Astrocyte of the spinal cord (primary cell): ENCODE measurements at regions not wholly inside any gene's neighbourhood (a gene's known extent, or its start where the extent isn't known, plus 50 kb on each side); places are given as distances from the start of the nearest gene placed in this dataset.
"Not testable (repeated sequence)": the region's sequence is repeated elsewhere in the genome, so short reads cannot be mapped to it uniquely, and the experiment has no call there.

Source experiments
- DNase-seq: peaks from one replicate; pipeline ENCODE4 v3.0.0; 2011; ENCODE audit warnings: low read depth, low spot score
- H3K4me3 ChIP-seq: 2 replicates; pipeline ENCODE4 v1.5.1; 2011; ENCODE audit warnings: low read depth, mild to moderate bottlenecking, low read length, moderate library complexity
- in situ Hi-C: cut with HindIII; loops from 2 replicates; pipeline ENCODE4 v1.10.0; 2017; ENCODE audit warnings: low sequenced_read_pairs
- TF ChIP-seq, protein P1 (sequence below): IDR thresholded peaks from 2 replicates; pipeline ENCODE4 v1.5.1; 2012; ENCODE audit warnings: low read depth, mild to moderate bottlenecking, low read length, inconsistent platforms

DNA sequence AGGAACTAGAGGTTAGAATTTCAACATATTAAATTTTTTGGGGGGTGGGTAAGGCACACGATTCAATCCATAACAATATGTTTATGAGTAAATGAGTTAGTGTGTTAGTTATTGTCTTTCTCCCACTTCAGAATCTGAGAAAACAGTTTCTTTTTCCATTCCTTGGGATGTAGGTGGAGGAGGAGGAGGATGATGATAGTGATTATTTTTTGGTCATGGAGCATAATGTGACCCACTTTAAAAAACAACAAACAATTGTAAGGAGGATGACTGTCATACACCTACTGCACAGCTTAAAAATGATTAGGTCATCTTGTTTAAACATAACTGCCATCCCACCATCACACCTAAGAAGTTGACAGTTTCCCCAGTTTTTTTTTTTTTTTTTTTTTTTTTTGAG is 148.7 kb downstream of the CDRT15L2 start:
- in situ Hi-C loops = no loop called here
- DNase-seq = no peak
- TF ChIP-seq, protein P1, sequence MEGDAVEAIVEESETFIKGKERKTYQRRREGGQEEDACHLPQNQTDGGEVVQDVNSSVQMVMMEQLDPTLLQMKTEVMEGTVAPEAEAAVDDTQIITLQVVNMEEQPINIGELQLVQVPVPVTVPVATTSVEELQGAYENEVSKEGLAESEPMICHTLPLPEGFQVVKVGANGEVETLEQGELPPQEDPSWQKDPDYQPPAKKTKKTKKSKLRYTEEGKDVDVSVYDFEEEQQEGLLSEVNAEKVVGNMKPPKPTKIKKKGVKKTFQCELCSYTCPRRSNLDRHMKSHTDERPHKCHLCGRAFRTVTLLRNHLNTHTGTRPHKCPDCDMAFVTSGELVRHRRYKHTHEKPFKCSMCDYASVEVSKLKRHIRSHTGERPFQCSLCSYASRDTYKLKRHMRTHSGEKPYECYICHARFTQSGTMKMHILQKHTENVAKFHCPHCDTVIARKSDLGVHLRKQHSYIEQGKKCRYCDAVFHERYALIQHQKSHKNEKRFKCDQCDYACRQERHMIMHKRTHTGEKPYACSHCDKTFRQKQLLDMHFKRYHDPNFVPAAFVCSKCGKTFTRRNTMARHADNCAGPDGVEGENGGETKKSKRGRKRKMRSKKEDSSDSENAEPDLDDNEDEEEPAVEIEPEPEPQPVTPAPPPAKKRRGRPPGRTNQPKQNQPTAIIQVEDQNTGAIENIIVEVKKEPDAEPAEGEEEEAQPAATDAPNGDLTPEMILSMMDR = no peak
- H3K4me3 ChIP-seq = no peak overlapping the region

DNA sequence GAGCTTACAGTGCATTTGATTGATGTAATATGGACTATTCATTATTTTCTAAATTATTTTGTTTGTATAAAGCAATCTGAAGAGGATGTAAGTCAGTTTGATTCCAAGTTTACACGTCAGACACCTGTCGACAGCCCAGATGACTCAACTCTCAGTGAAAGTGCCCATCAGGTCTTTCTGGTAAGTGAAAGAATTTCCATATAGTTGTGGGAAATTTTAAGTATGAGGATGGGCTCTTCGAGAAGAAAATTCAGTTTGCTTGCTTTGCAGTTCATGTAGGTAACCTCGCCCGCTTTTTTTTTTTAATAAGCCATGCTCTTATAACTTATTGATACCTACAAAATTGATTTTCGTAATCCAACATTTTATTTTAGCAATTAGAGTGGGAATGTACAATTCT is 151.6 kb downstream of the CDRT15L2 start:
- in situ Hi-C loops, DNase-seq, H3K4me3 ChIP-seq: not testable (repeated sequence)

DNA sequence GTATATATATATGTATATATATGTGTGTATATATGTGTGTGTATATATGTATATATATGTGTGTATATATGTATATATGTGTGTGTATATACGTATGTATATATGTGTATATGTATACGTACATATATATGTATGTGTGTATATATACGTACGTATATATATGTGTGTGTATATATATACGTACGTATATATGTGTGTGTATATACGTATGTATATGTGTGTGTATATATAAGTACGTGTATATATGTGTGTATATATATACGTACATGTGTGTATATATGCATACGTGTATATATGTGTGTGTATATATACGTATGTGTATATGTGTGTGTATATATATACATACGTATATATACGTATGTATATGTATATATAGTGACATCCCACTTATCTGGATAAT is 154.4 kb downstream of the CDRT15L2 start:
- in situ Hi-C loops = no loop called here
- no peak for DNase-seq
- TF ChIP-seq, protein P1 = no peak
- no peak overlapping the region for H3K4me3 ChIP-seq

DNA sequence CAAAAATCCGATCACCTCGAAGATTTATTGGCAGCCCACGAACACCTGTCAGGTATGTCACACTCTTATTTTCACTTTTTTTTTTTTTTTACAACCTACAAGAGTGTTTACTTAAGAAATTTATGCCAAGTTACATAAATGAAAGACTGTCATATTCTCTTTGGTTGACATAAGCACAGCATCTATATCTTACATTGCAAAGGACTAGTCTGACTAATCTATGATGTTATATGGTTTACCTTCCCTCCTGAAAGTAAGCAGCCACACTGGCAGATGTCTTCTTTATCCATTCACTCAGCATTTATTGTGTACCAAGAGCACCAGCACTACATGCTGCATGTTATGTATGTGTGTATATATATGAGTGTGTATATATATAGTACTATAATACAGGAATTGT is 156.3 kb downstream of the CDRT15L2 start:
- DNase-seq = no peak
- no peak overlapping the region for H3K4me3 ChIP-seq
- in situ Hi-C loops = no loop called here
- TF ChIP-seq, protein P1 = no peak

DNA sequence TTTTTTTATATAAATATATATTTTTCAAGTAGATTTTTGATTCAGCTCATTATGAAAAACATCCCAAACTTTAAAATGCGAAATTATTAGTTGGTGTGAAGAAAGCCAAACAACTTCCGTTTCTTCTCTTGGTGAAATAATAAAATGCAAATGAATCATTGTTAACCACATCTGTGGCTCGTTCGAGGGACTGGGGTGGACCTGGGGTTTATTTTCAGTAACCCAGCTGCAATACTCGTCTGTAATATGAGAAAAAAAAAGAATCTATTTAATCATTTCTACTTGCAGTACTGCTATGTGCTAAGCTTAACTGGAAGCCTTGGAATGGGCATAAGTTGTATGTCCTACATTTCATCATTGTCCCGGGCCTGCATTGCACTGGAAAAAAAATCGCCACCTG is 158.1 kb downstream of the CDRT15L2 start:
- in situ Hi-C loops, DNase-seq, H3K4me3 ChIP-seq: not testable (repeated sequence)

DNA sequence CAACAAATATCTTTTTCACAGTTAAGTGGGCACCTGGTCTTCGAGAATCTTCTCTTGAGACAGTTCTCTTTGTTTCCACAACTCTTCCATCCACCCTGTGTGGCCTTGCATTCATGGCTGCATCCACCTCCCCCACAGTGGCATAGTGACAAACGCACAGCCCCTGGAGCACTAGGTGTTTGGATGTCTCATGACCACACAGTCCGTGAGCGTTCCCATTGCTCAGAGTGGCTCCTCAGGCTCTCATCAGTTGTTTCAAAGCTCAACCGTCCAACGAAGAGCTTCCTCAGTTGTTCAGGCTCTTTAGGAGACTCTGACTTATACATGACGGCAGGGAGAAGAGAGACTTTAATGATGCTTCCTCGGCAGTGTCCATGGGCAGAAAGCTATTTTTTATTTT is 191.6 kb downstream of the CDRT15L2 start:
- no peak overlapping the region for H3K4me3 ChIP-seq
- in situ Hi-C loops = no loop called here
- TF ChIP-seq, protein P1 = no peak
- no peak for DNase-seq

DNA sequence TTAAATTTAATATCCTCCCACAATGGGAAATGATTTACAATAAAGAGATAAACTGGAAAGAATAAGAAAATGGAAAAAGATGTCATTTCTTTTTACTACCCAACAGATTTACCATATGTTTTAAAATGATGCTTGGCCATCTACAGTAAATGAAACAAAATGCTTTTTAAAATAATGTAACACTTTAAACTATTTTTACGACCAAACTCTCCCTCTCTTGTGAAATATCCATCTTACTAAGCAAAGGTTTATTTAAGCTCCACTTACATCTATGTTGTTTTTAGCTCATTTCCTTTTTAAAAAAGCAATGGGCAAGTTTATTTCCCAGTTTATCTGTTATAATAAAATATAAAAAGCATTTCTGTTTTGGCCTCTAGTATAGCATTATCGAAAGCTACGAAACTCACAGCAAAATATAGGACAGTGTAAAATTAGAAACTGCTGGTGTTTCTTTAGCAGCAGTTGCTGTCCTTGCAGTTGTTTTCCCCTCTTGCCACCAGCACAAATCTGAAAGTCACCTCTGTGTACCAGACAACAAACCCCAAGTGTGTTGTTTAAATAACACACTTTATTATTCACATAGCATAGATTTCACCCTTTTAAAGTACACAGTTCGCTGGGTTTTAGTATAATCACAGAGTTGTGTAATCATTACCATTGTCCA is 195.1 kb downstream of the CDRT15L2 start:
- H3K4me3 ChIP-seq = no peak overlapping the region
- TF ChIP-seq, protein P1 = no peak
- DNase-seq = no peak
- in situ Hi-C loops = no loop called here

DNA sequence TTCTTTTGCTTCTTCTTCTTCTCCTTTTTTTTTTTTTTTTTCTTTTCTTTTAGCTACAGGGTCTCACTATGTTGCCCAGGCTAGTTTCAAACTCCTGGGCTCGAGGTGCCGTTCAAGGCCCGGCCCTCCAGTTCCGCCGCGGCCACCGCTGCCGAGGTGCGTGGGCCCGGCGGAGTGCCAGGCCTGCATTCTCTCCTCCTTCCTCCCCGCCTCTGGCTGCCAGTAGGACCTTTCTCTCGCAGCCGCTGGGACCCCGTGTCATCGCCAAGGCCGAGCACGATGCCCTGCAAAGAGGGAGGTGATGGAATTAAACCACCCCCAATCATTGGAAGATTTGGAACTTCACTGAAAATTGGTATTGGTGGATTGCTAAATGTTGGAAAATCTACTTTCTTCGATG is 195.8 kb downstream of the CDRT15L2 start:
- no peak overlapping the region for H3K4me3 ChIP-seq
- TF ChIP-seq, protein P1 = no peak
- in situ Hi-C loops = no loop called here
- DNase-seq = no peak
